ENCODE measurements at regions not wholly inside any gene's neighbourhood (a gene's known extent, or its start where the extent isn't known, plus 50 kb on each side); places are given as distances from the start of the nearest gene placed in this dataset.
"Not testable (repeated sequence)": the region's sequence is repeated elsewhere in the genome, so short reads cannot be mapped to it uniquely, and the experiment has no call there.

GRCh38 chr12:46884362-46884761 lies 58.6 kb upstream of the SLC38A4 start:
- no peak for DNase-seq

GRCh38 chr12:46886541-46887041 lies 60.8 kb upstream of the SLC38A4 start:
- no peak for DNase-seq

- DNase-seq, result no peak
Measured at GRCh38 chr12:46887870-46888269, 62.1 kb upstream of the SLC38A4 start.

GRCh38 chr12:46888568-46888967 lies 62.8 kb upstream of the SLC38A4 start:
- no peak for DNase-seq

GRCh38 chr12:46891306-46891705 lies 65.5 kb upstream of the SLC38A4 start:
- DNase-seq, result no peak

GRCh38 chr12:46892034-46892705 lies 66.4 kb upstream of the SLC38A4 start:
- DNase-seq, result no peak

GRCh38 chr12:46892887-46893286 lies 67.1 kb upstream of the SLC38A4 start:
- DNase-seq, result no peak

- DNase-seq, result no peak
Measured at GRCh38 chr12:46893434-46893833, 67.6 kb upstream of the SLC38A4 start.

GRCh38 chr12:46895726-46896125 lies 69.9 kb upstream of the SLC38A4 start:
- DNase-seq, result no peak

- DNase-seq, result no peak
Measured at GRCh38 chr12:46896680-46897079, 70.9 kb upstream of the SLC38A4 start.

GRCh38 chr12:46898152-46898931 lies 72.5 kb upstream of the SLC38A4 start:
- DNase-seq, result no peak

GRCh38 chr12:46898989-46899388 lies 73.2 kb upstream of the SLC38A4 start:
- no peak for DNase-seq

GRCh38 chr12:46900734-46901463 lies 75.1 kb upstream of the SLC38A4 start:
- no peak for DNase-seq

GRCh38 chr12:46901464-46902205 lies 75.8 kb upstream of the SLC38A4 start:
- DNase-seq, result no peak

- DNase-seq, result no peak
Measured at GRCh38 chr12:46903058-46903457, 77.3 kb upstream of the SLC38A4 start.

- no peak for DNase-seq
Measured at GRCh38 chr12:46904406-46905238, 78.8 kb upstream of the SLC38A4 start.

GRCh38 chr12:46905239-46905627 lies 79.4 kb upstream of the SLC38A4 start:
- not testable (repeated sequence) for DNase-seq

GRCh38 chr12:46907791-46908190 lies 82.0 kb upstream of the SLC38A4 start:
- no peak for DNase-seq

- no peak for DNase-seq
Measured at GRCh38 chr12:46908236-46908935, 82.6 kb upstream of the SLC38A4 start.

- no peak for DNase-seq
Measured at GRCh38 chr12:46908936-46909635, 83.3 kb upstream of the SLC38A4 start.

GRCh38 chr12:46910830-46911229 lies 85.0 kb upstream of the SLC38A4 start:
- no peak for DNase-seq

Measured in hippocampal formation (tissue), 2 donors.